ENCODE measurements at regions not wholly inside any gene's neighbourhood (a gene's known extent, or its start where the extent isn't known, plus 50 kb on each side); places are given as distances from the start of the nearest gene placed in this dataset.

GRCh38 chr5:71810023-71810422 is 90.9 kb downstream of the CARTPT start:
- Histone ChIP-seq H3K9me2 (ENCODE audit: low read depth, low read length) (no peaks in the 10 kb centered on the region), H2AFZ (ENCODE audit: low read length) (no peak overlapping the region), H3K27ac (ENCODE audit: low read depth, low read length, poor library complexity, severe bottlenecking) (no peak overlapping the region), H3K79me2 (ENCODE audit: insufficient read depth, low read length) (no peaks in the 10 kb centered on the region), H3K9ac (ENCODE audit: low read length) (no peak overlapping the region), H3K36me3 (ENCODE audit: insufficient read depth, low read length) (no peaks in the 10 kb centered on the region), H3K4me3 (ENCODE audit: low read depth, low read length, poor library complexity, severe bottlenecking) (no peak overlapping the region), H3F3A (ENCODE audit: insufficient read depth, low read length) (no peaks in the 10 kb centered on the region), H3K27me3 (ENCODE audit: insufficient read depth, low read length) (no peaks in the 10 kb centered on the region), H4K20me1 (ENCODE audit: insufficient read depth, low read length) (no peaks in the 10 kb centered on the region), H3K4me1 (ENCODE audit: insufficient read depth, low read length, severe bottlenecking) (no peaks in the 10 kb centered on the region), H3K4me2 (ENCODE audit: low read length) (no peak overlapping the region), H3K9me3 (ENCODE audit: low read length) (no peaks in the 10 kb centered on the region)
- TF ChIP-seq CTCF (IDR thresholded peaks at IDR 0.05; ENCODE audit: low read length) (no peak), EZH2 (IDR thresholded peaks at IDR 0.05; ENCODE audit: borderline replicate concordance, low read length) (no peak)

GRCh38 chr5:71810471-71811195 is 91.6 kb downstream of the CARTPT start:
- H3K9me3 ChIP-seq (ENCODE audit: low read length): no peaks in the 10 kb centered on the region
- no peaks in the 10 kb centered on the region for H3K36me3 ChIP-seq (ENCODE audit: insufficient read depth, low read length)
- H2AFZ ChIP-seq (ENCODE audit: low read length): no peak overlapping the region
- TF ChIP-seq EZH2 (IDR thresholded peaks at IDR 0.05; ENCODE audit: borderline replicate concordance, low read length): no peak
- TF ChIP-seq CTCF (IDR thresholded peaks at IDR 0.05; ENCODE audit: low read length): no peak
- H4K20me1 ChIP-seq (ENCODE audit: insufficient read depth, low read length): no peaks in the 10 kb centered on the region
- no peak overlapping the region for H3K9ac ChIP-seq (ENCODE audit: low read length)
- H3K9me2 ChIP-seq (ENCODE audit: low read depth, low read length): no peaks in the 10 kb centered on the region
- H3K4me1 ChIP-seq (ENCODE audit: insufficient read depth, low read length, severe bottlenecking): no peaks in the 10 kb centered on the region
- no peak overlapping the region for H3K27ac ChIP-seq (ENCODE audit: low read depth, low read length, poor library complexity, severe bottlenecking)
- no peaks in the 10 kb centered on the region for H3K79me2 ChIP-seq (ENCODE audit: insufficient read depth, low read length)
- H3K4me3 ChIP-seq (ENCODE audit: low read depth, low read length, poor library complexity, severe bottlenecking): no peak overlapping the region
- no peaks in the 10 kb centered on the region for H3F3A ChIP-seq (ENCODE audit: insufficient read depth, low read length)
- H3K27me3 ChIP-seq (ENCODE audit: insufficient read depth, low read length): no peaks in the 10 kb centered on the region
- no peak overlapping the region for H3K4me2 ChIP-seq (ENCODE audit: low read length)

GRCh38 chr5:71811779-71812178 is 92.7 kb downstream of the CARTPT start:
- Histone ChIP-seq H3K27ac (ENCODE audit: low read depth, low read length, poor library complexity, severe bottlenecking) (no peak overlapping the region), H3F3A (ENCODE audit: insufficient read depth, low read length) (no peaks in the 10 kb centered on the region), H3K4me3 (ENCODE audit: low read depth, low read length, poor library complexity, severe bottlenecking) (no peak overlapping the region), H3K27me3 (ENCODE audit: insufficient read depth, low read length) (no peaks in the 10 kb centered on the region), H3K9me2 (ENCODE audit: low read depth, low read length) (no peaks in the 10 kb centered on the region), H3K36me3 (ENCODE audit: insufficient read depth, low read length) (no peaks in the 10 kb centered on the region), H3K4me2 (ENCODE audit: low read length) (no peak overlapping the region), H3K4me1 (ENCODE audit: insufficient read depth, low read length, severe bottlenecking) (no peaks in the 10 kb centered on the region), H4K20me1 (ENCODE audit: insufficient read depth, low read length) (no peaks in the 10 kb centered on the region), H3K9ac (ENCODE audit: low read length) (no peak overlapping the region), H2AFZ (ENCODE audit: low read length) (no peak overlapping the region), H3K9me3 (ENCODE audit: low read length) (no peaks in the 10 kb centered on the region), H3K79me2 (ENCODE audit: insufficient read depth, low read length) (no peaks in the 10 kb centered on the region)
- TF ChIP-seq CTCF (IDR thresholded peaks at IDR 0.05; ENCODE audit: low read length) (no peak), EZH2 (IDR thresholded peaks at IDR 0.05; ENCODE audit: borderline replicate concordance, low read length) (no peak)

Data from OCI-LY1 (cell line).